ENCODE measurements at regions not wholly inside any gene's neighbourhood (a gene's known extent, or its start where the extent isn't known, plus 50 kb on each side); places are given as distances from the start of the nearest gene placed in this dataset.

GRCh38 chr10:110409488-110409887 lies 88.2 kb upstream of the DUSP5 start:
- 24% methylated on average over 3 of the region's 4 CpGs for WGBS (ENCODE audit: insufficient coverage, insufficient replicate concordance, low lambda C conversion rate, missing lambda C conversion rate)
- intact Hi-C loops (cut with micrococcal nuclease; ENCODE audit: unreplicated experiment) (no loop called here), in situ Hi-C loops (cut with MboI) (no loop called here)
- SMC1A ChIA-PET (ENCODE audit: uncharacterized antibody, unreplicated experiment): interaction anchor here (0.7 to 5.4 kb wide), 8 partner anchors 9 to 82 kb away, joined by 3 to 67 read pairs (median 4); no protein-coding TSS in a partner anchor
- Histone ChIP-seq H3K4me2 (ENCODE audit: control insufficient read depth, insufficient read depth) (peak overlapping the region; percentile 66), H4K20me1 (ENCODE audit: control insufficient read depth, insufficient read depth) (no peaks in the 10 kb centered on the region), H2AFZ (ENCODE audit: control insufficient read depth, low read depth, low read length) (no peak overlapping the region), H3K4me1 (ENCODE audit: control insufficient read depth, insufficient read depth, low read length) (peaks cover 60% of the 10 kb centered on the region), H3K27me3 (replicated peaks in 1 of 2; ENCODE audit: control insufficient read depth in 2 of 2, insufficient read depth in 2 of 2, low read length in 1 of 2) (no peaks in the 10 kb centered on the region), H3K27ac (ENCODE audit: control insufficient read depth, insufficient read depth) (peak overlapping the region; percentile 93), H3K9me3 (replicated peaks; ENCODE audit: control insufficient read depth, insufficient read depth, low read length) (no peaks in the 10 kb centered on the region), H3K4me3 (no peak overlapping the region), H3K36me3 (ENCODE audit: control insufficient read depth in 2 of 2, insufficient read depth in 2 of 2, low read length in 1 of 2) (no peaks in the 10 kb centered on the region), H3K9ac (ENCODE audit: control insufficient read depth, insufficient read depth, low read length) (peak overlapping the region; percentile 61), H3K79me2 (ENCODE audit: control insufficient read depth, insufficient read depth, low read length) (no peaks in the 10 kb centered on the region)
- RAD21 ChIA-PET (ENCODE audit: unreplicated experiment): interaction anchor here (0.9 to 14.4 kb wide), 5 partner anchors 13 to 95 kb away, joined by 3 to 241 read pairs (median 11); no protein-coding TSS in a partner anchor
- TF ChIP-seq RB1 (IDR thresholded peaks at IDR 0.05; ENCODE audit: borderline replicate concordance): no peak
- POLR2A ChIA-PET: interaction anchor here (1.0 to 11.9 kb wide), 7 partner anchors 11 to 90 kb away, joined by 3 to 117 read pairs (median 6); no protein-coding TSS in a partner anchor
- FAIRE-seq (no peak), ATAC-seq (no peak), DNase-seq (ENCODE audit: low read depth, low spot score) (no peak)
- CTCF ChIA-PET: interaction anchor here (0.5 to 2.8 kb wide), 6 partner anchors 11 to 269 kb away, joined by 3 to 20 read pairs (median 4); no protein-coding TSS in a partner anchor
- BruUV-seq (replicated peaks): TSS peak; percentile 43

- ChIA-PET RAD21 (ENCODE audit: unreplicated experiment) (interaction anchor here (1.4 to 14.4 kb wide), 8 partner anchors 13 to 94 kb away, joined by 5 to 241 read pairs (median 24); partner anchors contain the start of gene DUSP5), SMC1A (ENCODE audit: uncharacterized antibody, unreplicated experiment) (interaction anchor here (0.7 to 13.3 kb wide), 8 partner anchors 9 to 82 kb away, joined by 3 to 283 read pairs (median 26); no protein-coding TSS in a partner anchor), POLR2A (interaction anchor here (1.0 to 11.9 kb wide), 4 partner anchors 11 to 85 kb away, joined by 3 to 117 read pairs (median 4); no protein-coding TSS in a partner anchor), CTCF (interaction anchor here (1.1 to 8.7 kb wide), 6 partner anchors 13 to 89 kb away, joined by 3 to 124 read pairs (median 15); no protein-coding TSS in a partner anchor)
- BruUV-seq (replicated peaks): no TSS peak
- Histone ChIP-seq H2AFZ (ENCODE audit: control insufficient read depth, low read depth, low read length) (no peak overlapping the region; the same call in 1 of the 2 replicates), H4K20me1 (ENCODE audit: control insufficient read depth, insufficient read depth) (no peaks in the 10 kb centered on the region), H3K36me3 (ENCODE audit: control insufficient read depth in 2 of 2, insufficient read depth in 2 of 2, low read length in 1 of 2) (no peaks in the 10 kb centered on the region), H3K4me3 (peak overlapping the region; percentile 47; the same call in 1 of the 2 replicates), H3K4me2 (ENCODE audit: control insufficient read depth, insufficient read depth) (peak overlapping the region; percentile 39), H3K27me3 (replicated peaks in 1 of 2; ENCODE audit: control insufficient read depth in 2 of 2, insufficient read depth in 2 of 2, low read length in 1 of 2) (no peaks in the 10 kb centered on the region), H3K79me2 (ENCODE audit: control insufficient read depth, insufficient read depth, low read length) (no peaks in the 10 kb centered on the region), H3K9ac (ENCODE audit: control insufficient read depth, insufficient read depth, low read length) (peak overlapping the region; percentile 61), H3K4me1 (ENCODE audit: control insufficient read depth, insufficient read depth, low read length) (peaks cover 63% of the 10 kb centered on the region), H3K27ac (ENCODE audit: control insufficient read depth, insufficient read depth) (peak overlapping the region; percentile 93), H3K9me3 (replicated peaks; ENCODE audit: control insufficient read depth, insufficient read depth, low read length) (no peaks in the 10 kb centered on the region)
- intact Hi-C loops (cut with micrococcal nuclease; ENCODE audit: unreplicated experiment): no loop called here
- ATAC-seq (peak; percentile 43), DNase-seq (ENCODE audit: low read depth, low spot score) (no peak), FAIRE-seq (peak; percentile 84)
- in situ Hi-C loops (cut with MboI): loop anchor here (5.0 kb wide), 1 partner anchor 53 kb away; no protein-coding TSS in a partner anchor
- 2% methylated on average over 4 of the region's 4 CpGs for WGBS (ENCODE audit: insufficient coverage, insufficient replicate concordance, low lambda C conversion rate, missing lambda C conversion rate)
- TF ChIP-seq SMAD1 (IDR thresholded peaks at IDR 0.05; ENCODE audit: low read depth, partially characterized antibody) (no peak), CREB1 (IDR thresholded peaks at IDR 0.05; ENCODE audit: low read depth) (peak; percentile 18; the same call in 1 of the 2 replicates), PAX5 (IDR thresholded peaks at IDR 0.05; ENCODE audit: borderline replicate concordance, low read depth, low read length) (no peak), SPI1 (IDR thresholded peaks at IDR 0.05; ENCODE audit: borderline replicate concordance, insufficient read depth, low read depth, low read length) (no peak), MYC (IDR thresholded peaks at IDR 0.05; ENCODE audit: insufficient read depth, insufficient read length, insufficient replicate concordance, low read length, severe bottlenecking) (no peak), STAT1 (conservative IDR thresholded peaks at IDR 0.05) (no peak), ZSCAN29 (IDR thresholded peaks at IDR 0.05) (no peak), CHD2 (IDR thresholded peaks at IDR 0.05; ENCODE audit: borderline replicate concordance, low read depth, low read length) (no peak), RUNX3 (IDR thresholded peaks at IDR 0.05; ENCODE audit: low read length) (peak; percentile 34; the same call in 1 of the 2 replicates), ZNF384 (IDR thresholded peaks at IDR 0.05; ENCODE audit: borderline replicate concordance, low read depth, low read length) (peak; percentile 29; the same call in 1 of the 2 replicates), POU2F2 (IDR thresholded peaks at IDR 0.05; ENCODE audit: borderline replicate concordance, low read depth, low read length) (peak; percentile 84; the same call in 2 of the 3 replicates), ZZZ3 (IDR thresholded peaks at IDR 0.05; ENCODE audit: control insufficient read depth, insufficient read length, low read depth) (no peak), MTA3 (IDR thresholded peaks at IDR 0.05; ENCODE audit: borderline replicate concordance, low read length) (no peak), ZNF217 (IDR thresholded peaks at IDR 0.05) (no peak), YY1 (IDR thresholded peaks at IDR 0.05; ENCODE audit: low read depth, low read length) (0 out of 2 replicates have a peak, but pooled peaks have one; percentile 32)
Measured at GRCh38 chr10:110409926-110410325, 87.8 kb upstream of the DUSP5 start.
